H9 (cell line): ENCODE measurements at regions not wholly inside any gene's neighbourhood (a gene's known extent, or its start where the extent isn't known, plus 50 kb on each side); places are given as distances from the start of the nearest gene placed in this dataset.

Source experiments
- DNase-seq: peaks from one replicate; pipeline ENCODE4 v3.0.0-alpha.2; 2017
- H2AFZ ChIP-seq: one replicate; pipeline ENCODE4 v1.6.1; 2013; ENCODE audit warnings: mild to moderate bottlenecking, low read length, control low read depth, moderate library complexity
- H2AK5ac ChIP-seq: 2 replicates; pipeline ENCODE4 v1.6.1; 2013; ENCODE audit warnings: low read length, control low read depth, mixed read lengths; ENCODE audit not compliant: insufficient read length
- H2BK120ac ChIP-seq: one replicate; pipeline ENCODE4 v1.6.1; 2013; ENCODE audit warnings: low read depth, mild to moderate bottlenecking, low read length, control low read depth, inconsistent platforms; ENCODE audit not compliant: poor library complexity, severe bottlenecking
- H2BK12ac ChIP-seq: 2 replicates; pipeline ENCODE4 v1.6.1; 2013; ENCODE audit warnings: low read length, control low read depth, mixed read lengths, low read depth; ENCODE audit not compliant: insufficient read length
- H2BK15ac ChIP-seq: 2 replicates; pipeline ENCODE4 v1.6.1; 2013; ENCODE audit warnings: low read depth, low read length, control low read depth
- H2BK20ac ChIP-seq: one replicate; pipeline ENCODE4 v1.6.1; 2013; ENCODE audit warnings: low read depth, mild to moderate bottlenecking, low read length, control low read depth, inconsistent platforms; ENCODE audit not compliant: poor library complexity, severe bottlenecking
- H2BK5ac ChIP-seq: 2 replicates; pipeline ENCODE4 v1.6.1; 2013; ENCODE audit warnings: low read length, control low read depth, mixed read lengths; ENCODE audit not compliant: insufficient read length
- H3K14ac ChIP-seq: 2 replicates; pipeline ENCODE4 v1.6.1; 2013; ENCODE audit warnings: low read length, control low read depth; ENCODE audit not compliant: insufficient read depth
- H3K18ac ChIP-seq: 2 replicates; pipeline ENCODE4 v1.6.1; 2013; ENCODE audit warnings: low read depth, mild to moderate bottlenecking, mixed read lengths, low read length, control low read depth; ENCODE audit not compliant: insufficient read length
- H3K23ac ChIP-seq: 2 replicates; pipeline ENCODE4 v1.6.1; 2013; ENCODE audit warnings: low read length, control low read depth, mixed read lengths, low read depth; ENCODE audit not compliant: insufficient read length
- H3K23me2 ChIP-seq: 2 replicates; pipeline ENCODE4 v1.6.1; 2013; ENCODE audit warnings: low read depth, mild to moderate bottlenecking, mixed read lengths, low read length, control low read depth; ENCODE audit not compliant: insufficient read length, poor library complexity, severe bottlenecking
- H3K27ac ChIP-seq: 2 replicates; pipeline ENCODE4 v1.5.1; 2013; ENCODE audit warnings: low read length, control low read depth, mixed read lengths, low read depth; ENCODE audit not compliant: insufficient read length
- H3K27me3 ChIP-seq: 2 replicates; pipeline ENCODE4 v1.6.1; 2013; ENCODE audit warnings: low read length, control low read depth, inconsistent platforms; ENCODE audit not compliant: insufficient read depth
- H3K4ac ChIP-seq: 2 replicates; pipeline ENCODE4 v1.6.1; 2013; ENCODE audit warnings: low read depth, mild to moderate bottlenecking, control low read depth, inconsistent platforms, low read length, moderate library complexity
- H3K4me1 ChIP-seq: 2 replicates; pipeline ENCODE4 v1.6.1; 2013; ENCODE audit warnings: low read length, control low read depth, inconsistent platforms; ENCODE audit not compliant: insufficient read depth
- H3K4me2 ChIP-seq: 2 replicates; pipeline ENCODE4 v1.6.1; 2013; ENCODE audit warnings: low read length, control low read depth, mixed read lengths; ENCODE audit not compliant: insufficient read length, insufficient read depth
- H3K56ac ChIP-seq: 2 replicates; pipeline ENCODE4 v1.6.1; 2013; ENCODE audit warnings: low read depth, mild to moderate bottlenecking, mixed read lengths, low read length, control low read depth; ENCODE audit not compliant: insufficient read length
- H3K79me1 ChIP-seq: 2 replicates; pipeline ENCODE4 v1.6.1; 2013; ENCODE audit warnings: low read depth, mild to moderate bottlenecking, moderate library complexity, low read length, control low read depth, inconsistent platforms; ENCODE audit not compliant: insufficient read depth, poor library complexity, severe bottlenecking
- H3K79me2 ChIP-seq: 2 replicates; pipeline ENCODE4 v1.6.1; 2013; ENCODE audit warnings: low read length, control low read depth, inconsistent platforms; ENCODE audit not compliant: insufficient read depth
- H3K9ac ChIP-seq: 2 replicates; pipeline ENCODE4 v1.6.1; 2013; ENCODE audit warnings: low read length, control low read depth, mixed read lengths; ENCODE audit not compliant: insufficient read length; ENCODE audit errors: extremely low read depth
- H3K9me3 ChIP-seq: one replicate; pipeline ENCODE4 v1.6.1; 2013; ENCODE audit warnings: low read depth, low read length, inconsistent platforms; ENCODE audit not compliant: control insufficient read depth
- H3T11ph ChIP-seq: one replicate; pipeline ENCODE4 v1.6.1; 2013; ENCODE audit warnings: mild to moderate bottlenecking, low read length, control low read depth, inconsistent platforms
- H4K20me1 ChIP-seq: one replicate; pipeline ENCODE4 v1.6.1; 2013; ENCODE audit not compliant: control insufficient read depth, insufficient read length, insufficient read depth
- H4K5ac ChIP-seq: 2 replicates; pipeline ENCODE4 v1.6.1; 2013; ENCODE audit warnings: low read depth, mild to moderate bottlenecking, mixed read lengths, low read length, control low read depth; ENCODE audit not compliant: insufficient read length
- H4K8ac ChIP-seq: replicated peaks from 2 replicates; pipeline ENCODE4 v1.6.1; 2013; ENCODE audit warnings: low read length, control low read depth, mixed read lengths, low read depth; ENCODE audit not compliant: insufficient read length
- H4K91ac ChIP-seq: 2 replicates; pipeline ENCODE4 v1.6.1; 2013; ENCODE audit warnings: low read depth, mild to moderate bottlenecking, moderate library complexity, mixed read lengths, low read length, control low read depth; ENCODE audit not compliant: insufficient read length
- H3K27ac Mint-ChIP-seq, 3 experiments: 2 replicates in 2 of 3; 3 replicates in 1 of 3; pipeline ENCODE4 v1.8.0; 2020 to 2021; ENCODE audit warnings: mixed read lengths in 3 of 3, mild to moderate bottlenecking in 1 of 3, moderate library complexity in 1 of 3
- H3K27me3 Mint-ChIP-seq: 2 replicates; pipeline ENCODE4 v1.8.0; 2021; ENCODE audit warnings: low read depth, mild to moderate bottlenecking, moderate library complexity, mixed read lengths
- H3K36me3 Mint-ChIP-seq, 3 experiments: 2 replicates in 2 of 3; 3 replicates in 1 of 3; pipeline ENCODE4 v1.8.0; 2020 to 2021; ENCODE audit warnings: low read depth in 3 of 3, mixed read lengths in 3 of 3; ENCODE audit not compliant: insufficient read depth in 1 of 3
- H3K4me1 Mint-ChIP-seq, 2 experiments: 2 replicates each; pipeline ENCODE4 v1.8.0; 2020; ENCODE audit warnings: mixed read lengths in 2 of 2
- H3K4me3 Mint-ChIP-seq, 2 experiments: 2 replicates in 1 of 2; 3 replicates in 1 of 2; pipeline ENCODE4 v1.8.0; 2020 to 2021; ENCODE audit warnings: mild to moderate bottlenecking in 2 of 2, mixed read lengths in 2 of 2, moderate library complexity in 1 of 2
- H3K9me3 Mint-ChIP-seq, 2 experiments: 2 replicates in 1 of 2; 3 replicates in 1 of 2; pipeline ENCODE4 v1.8.0; 2020; ENCODE audit warnings: mild to moderate bottlenecking in 2 of 2, mixed read lengths in 2 of 2, moderate library complexity in 1 of 2
- CTCF ChIP-seq: fragments of 200-600 bp; sonication (generic); conservative IDR thresholded peaks from 3 replicates; pipeline ENCODE4 v1.8.0; 2021; ENCODE audit warnings: antibody characterized with exemption, mild to moderate bottlenecking
- WGBS: extraction: QIAGEN DNeasy Blood & Tissue Kit; methylation state at CpG from one replicate; pipeline ENCODE4 v1.1.7; 2013; ENCODE audit warnings: missing lambda C conversion rate, low lambda C conversion rate, mixed read lengths; ENCODE audit not compliant: insufficient read length; ENCODE audit errors: extremely low coverage; 5-methylcytosine and 5-hydroxymethylcytosine counted together

- Histone ChIP-seq H3K9ac (no peak overlapping the region), H3K23me2 (no peaks in the 10 kb centered on the region), H3K9me3 (no peaks in the 10 kb centered on the region), H3T11ph (no peak overlapping the region), H3K18ac (no peak overlapping the region), H3K4me2 (no peak overlapping the region), H2AK5ac (no peak overlapping the region), H2BK5ac (no peak overlapping the region), H3K14ac (no peak overlapping the region), H3K4ac (no peak overlapping the region), H2BK120ac (no peak overlapping the region), H2BK12ac (no peak overlapping the region), H3K4me1 (no peaks in the 10 kb centered on the region), H3K23ac (no peak overlapping the region), H2BK20ac (no peak overlapping the region), H4K5ac (no peak overlapping the region), H4K20me1 (no peaks in the 10 kb centered on the region), H4K91ac (no peak overlapping the region), H2AFZ (no peak overlapping the region), H4K8ac (no peak overlapping the region), H3K27me3 (peaks cover 2% of the 10 kb centered on the region; the same call in 1 of the 2 replicates), H3K27ac (no peak overlapping the region), H3K56ac (no peak overlapping the region), H3K79me2 (no peaks in the 10 kb centered on the region), H2BK15ac (no peak overlapping the region), H3K79me1 (no peaks in the 10 kb centered on the region)
- no CpG with 5 or more reads among the region's 2 CpGs for WGBS
- Mint-ChIP-seq H3K4me1 (peaks cover 4 to 11% of the 10 kb centered on the region in 2 experiments), H3K36me3 (no peaks in the 10 kb centered on the region), H3K27me3 (peaks cover 12% of the 10 kb centered on the region), H3K9me3 (no peaks in the 10 kb centered on the region), H3K27ac (no peak overlapping the region), H3K4me3 (no peak overlapping the region)
- no peak for TF ChIP-seq CTCF
- no peak for DNase-seq
Observed at GRCh38 chr16:51553314-51553713, 402.2 kb upstream of the SALL1 start.
